NCI-H1105 (cell line): ENCODE measurements at regions not wholly inside any gene's neighbourhood (a gene's known extent, or its start where the extent isn't known, plus 50 kb on each side); places are given as distances from the start of the nearest gene placed in this dataset.
"Not testable (repeated sequence)": the region's sequence is repeated elsewhere in the genome, so short reads cannot be mapped to it uniquely, and the experiment has no call there.

Experiments used
- DNase-seq: peaks from one replicate; lab custom pipeline; 2025; lab: John Stamatoyannopoulos, UW

DNA sequence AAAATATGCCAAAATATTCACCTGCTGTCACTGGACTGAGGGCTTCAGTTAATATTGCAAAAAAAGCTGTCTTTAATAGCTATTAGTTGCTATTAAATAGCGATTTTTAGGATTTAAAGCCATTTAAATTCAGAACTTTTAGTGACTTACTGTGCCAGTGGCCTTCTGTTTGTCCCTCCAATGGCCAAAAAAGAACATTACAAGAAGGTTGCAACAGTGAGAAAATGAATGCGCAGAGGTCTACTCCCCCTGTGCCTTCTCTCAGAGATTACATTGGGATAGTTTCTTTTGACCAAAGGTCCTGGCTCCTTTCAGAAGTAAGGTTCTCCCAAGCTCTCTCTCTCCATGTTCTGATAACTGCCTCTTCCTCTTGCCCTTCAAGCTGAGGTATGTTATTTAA, 930.3 kb upstream of the ARRDC3 start:
- DNase-seq, result no peak

DNA sequence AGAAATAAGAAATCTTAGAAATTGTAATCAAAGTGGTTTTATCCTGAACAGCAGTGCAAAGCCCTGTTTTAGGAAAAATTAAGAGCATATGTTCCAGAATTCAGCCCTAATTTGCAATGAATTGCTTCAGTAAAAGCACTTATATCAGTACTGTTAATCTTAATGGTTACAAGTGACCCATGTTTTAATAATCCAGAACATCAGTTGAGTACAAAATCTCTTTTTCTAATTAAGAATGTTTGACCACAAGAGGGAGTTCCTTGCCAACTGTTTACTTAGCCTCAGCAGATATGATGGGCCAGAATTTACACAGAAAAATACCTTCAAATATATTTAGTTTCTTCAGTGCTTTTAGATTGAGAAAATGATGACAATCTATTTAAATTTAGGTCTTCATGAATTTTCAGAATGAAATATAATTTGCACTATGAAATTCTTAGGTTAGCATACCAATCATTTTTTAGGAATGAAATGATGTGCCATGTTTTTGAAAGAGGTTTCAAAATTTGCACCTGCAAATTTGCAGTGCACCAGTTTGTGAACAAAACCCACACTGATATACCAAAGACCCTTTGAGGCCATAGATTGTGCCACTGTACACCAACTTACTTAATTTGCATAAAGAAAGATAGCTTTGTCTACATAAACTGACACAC, 926.3 kb upstream of the ARRDC3 start:
- DNase-seq, result no peak

DNA sequence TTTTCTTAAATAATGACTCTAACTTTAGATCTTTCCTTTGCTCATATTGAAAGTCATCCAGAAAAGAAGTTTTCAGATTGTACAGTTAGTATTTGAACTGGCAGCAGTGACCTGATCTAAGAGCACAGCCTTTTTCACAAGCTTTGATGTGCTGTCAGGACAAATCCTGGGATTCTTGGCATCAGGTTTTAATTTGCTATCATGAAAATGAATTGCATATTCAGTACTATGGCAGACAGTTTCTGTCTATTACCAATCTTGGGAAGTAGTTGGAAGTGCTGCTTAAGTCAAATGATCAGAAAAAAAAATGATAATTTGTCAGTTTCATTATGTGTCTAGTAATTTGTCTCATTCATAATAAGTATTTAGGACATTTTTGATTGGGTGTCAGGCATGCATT, 925.6 kb upstream of the ARRDC3 start:
- DNase-seq, result no peak

DNA sequence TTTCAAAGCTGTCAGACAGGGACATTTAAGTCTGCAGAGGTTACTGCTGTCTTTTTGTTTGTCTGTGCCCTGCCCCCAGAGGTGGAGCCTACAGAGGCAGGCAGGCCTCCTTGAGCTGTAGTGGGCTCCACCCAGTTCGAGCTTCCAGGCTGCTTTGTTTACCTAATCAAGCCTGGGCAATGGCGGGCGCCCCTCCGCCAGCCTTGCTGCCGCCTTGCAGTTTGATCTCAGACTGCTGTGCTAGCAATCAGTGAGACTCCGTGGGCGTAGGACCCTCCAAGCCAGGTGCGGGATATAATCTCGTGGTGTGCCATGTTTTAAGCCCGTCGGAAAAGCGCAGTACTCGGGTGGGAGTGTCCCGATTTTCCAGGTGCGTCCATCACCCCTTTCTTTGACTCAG, 919.2 kb upstream of the ARRDC3 start:
- DNase-seq, result not testable (repeated sequence)

DNA sequence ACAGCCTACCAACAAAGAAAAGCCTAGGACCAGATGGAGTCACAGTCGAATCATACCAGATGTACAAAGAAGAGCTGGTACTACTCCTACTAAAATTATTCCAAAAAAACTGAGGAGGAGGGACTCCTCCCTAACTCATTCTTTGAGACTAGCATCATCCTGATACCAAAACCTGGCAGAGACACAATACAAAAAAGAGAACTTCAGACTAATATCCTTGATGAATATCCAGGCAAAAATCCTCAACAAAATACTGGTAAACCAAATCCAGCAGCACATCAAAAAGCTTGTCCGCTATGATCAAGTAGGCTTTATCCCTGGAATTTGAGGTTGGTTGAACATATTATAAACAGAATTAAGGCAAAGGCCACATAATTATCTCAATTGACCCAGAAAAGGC, 900.4 kb upstream of the ARRDC3 start:
- no peak for DNase-seq

DNA sequence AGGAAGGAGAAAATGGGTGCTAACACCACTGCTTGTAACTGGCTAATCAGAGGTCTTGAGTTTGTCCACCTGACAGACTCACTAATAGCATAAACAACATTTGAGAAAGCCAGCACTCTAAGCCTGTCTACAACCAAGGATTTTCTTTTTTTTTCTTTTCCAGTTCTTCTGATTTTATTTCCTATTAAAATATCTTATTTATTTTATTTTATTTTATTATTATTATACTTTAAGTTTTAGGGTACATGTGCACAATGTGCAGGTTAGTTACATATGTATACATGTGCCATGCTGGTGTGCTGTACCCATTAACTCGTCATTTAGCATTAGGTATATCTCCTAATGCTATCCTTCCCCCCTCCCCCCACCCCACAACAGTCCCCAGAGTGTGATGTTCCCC, 888.6 kb upstream of the ARRDC3 start:
- DNase-seq, result not testable (repeated sequence)

DNA sequence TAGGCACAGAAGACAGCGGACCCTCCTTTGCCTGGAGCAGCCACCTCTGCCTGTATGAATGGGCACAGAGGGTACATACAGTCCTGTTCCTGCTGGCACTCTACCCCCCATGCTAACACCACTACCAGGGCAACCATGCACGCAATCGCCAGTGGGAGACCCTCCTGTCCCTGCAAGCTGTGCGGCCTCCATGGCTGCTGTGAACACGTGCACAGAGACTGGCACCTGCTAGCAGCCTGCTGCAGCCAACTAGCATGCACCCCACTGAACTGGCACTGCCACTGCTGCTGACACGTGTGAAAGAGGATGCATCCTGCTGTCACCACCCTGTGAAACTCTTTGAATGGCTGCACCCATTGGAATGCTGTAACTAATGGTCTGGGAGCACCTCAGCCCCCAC, 885.2 kb upstream of the ARRDC3 start:
- no peak for DNase-seq

DNA sequence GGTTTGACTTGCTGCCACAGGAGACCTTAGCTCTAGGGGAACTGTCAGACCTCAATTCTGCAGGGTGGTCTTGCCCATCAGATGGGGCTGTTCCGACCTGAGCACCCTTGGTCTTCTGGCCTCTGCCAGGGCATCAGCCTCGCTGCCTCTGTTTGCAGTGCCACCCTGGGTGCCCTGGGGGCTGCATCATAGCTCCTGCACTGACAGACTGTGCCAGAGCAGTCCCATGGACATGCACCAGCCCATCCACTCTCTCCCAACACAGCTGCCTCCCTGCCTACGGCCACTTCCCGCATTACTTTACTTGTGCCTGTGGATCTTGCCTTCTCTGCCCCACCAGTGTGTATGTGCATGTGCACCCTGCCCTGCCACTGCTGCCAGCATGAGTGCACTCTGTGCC, 884.7 kb upstream of the ARRDC3 start:
- no peak for DNase-seq

DNA sequence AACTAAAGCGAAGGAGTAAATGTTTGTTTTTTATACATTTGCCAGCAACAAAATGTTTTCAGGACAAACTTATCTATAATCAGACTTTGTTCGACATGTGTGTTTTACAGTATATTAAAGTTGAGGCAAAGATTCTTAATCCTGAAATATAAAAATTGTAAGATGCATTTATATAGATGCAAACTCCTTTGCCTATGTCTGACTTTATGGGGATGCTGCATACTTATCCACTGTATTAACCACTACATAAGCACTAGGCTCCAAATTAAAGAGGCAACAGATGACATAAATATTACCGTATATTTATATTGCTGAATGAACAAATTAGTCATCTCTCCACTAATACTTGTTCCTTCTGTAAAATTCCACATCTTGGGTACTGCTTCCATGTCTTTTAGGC, 882.7 kb upstream of the ARRDC3 start:
- DNase-seq, result no peak

DNA sequence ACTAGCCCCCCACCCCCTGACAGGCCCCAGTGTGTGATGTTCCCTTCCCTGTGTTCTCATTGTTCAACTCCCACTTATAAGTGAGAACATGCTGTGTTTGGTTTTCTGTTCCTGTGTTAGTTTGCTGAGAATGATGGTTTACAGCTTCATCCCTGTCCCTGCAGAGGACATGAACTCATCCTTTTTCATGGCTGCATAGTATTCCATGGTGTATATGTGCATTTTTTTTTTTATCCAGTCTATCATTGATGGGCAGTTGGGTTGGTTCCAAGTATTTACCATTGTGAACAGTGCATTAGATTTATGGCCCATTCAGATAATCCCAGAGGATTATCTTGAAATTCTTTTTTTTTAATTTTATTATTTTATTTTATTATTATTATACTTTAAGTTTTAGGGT, 872.5 kb upstream of the ARRDC3 start:
- DNase-seq, result not testable (repeated sequence)

DNA sequence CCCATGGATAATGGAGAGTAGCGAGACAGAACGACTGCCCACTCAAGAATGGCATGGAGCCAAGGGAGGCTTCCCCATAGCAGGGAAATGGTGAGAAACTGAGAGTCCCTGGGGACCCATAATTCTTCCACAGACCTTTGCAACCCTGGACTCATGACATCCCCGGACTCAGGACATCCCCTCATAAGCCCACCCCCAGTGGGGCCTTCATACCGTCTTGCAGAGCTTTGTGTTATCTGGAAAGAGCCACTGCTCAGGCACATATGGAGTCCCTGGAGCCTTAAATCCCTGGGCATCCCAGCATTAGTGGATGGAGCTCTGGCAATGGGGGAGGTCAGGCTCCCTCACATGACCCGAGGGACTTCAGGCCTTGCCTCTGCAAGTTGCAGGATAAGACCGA, 865.4 kb upstream of the ARRDC3 start:
- no peak for DNase-seq

DNA sequence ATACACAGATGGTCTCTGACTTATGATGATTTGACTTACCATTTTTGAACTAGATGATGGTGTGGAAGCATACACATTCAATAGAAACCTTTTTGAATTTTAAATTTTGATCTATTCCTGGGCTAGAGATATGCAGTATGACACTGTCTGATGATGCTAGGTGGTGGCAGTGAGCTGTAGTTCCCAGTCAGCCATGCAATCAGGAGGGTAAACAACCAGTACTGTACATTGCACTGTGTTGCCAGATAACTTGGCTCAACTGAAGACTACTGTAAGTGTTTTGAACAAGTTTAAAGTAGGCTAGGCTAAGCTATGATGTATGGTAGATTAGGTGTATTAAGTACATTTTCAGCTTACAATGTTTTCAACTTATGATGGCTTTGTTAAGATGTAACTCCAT, 859.1 kb upstream of the ARRDC3 start:
- no peak for DNase-seq

DNA sequence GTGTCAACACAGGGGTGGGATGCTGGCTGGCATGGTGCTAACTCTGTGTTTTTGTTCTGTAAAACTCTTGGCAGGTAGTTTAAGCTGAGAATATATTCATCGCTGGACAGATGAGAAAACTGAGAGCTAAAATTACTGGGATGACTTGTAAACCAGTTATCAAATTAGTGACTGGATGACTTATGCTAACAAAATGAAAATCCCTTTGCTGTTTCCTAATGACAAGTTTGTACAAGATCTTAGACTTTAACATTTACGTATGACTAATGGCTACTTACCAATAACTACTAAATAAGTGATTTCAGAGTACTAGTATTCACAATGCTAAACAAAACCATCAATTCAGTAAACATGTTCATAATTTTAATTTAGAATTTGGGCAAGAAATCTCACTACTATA, 854.8 kb upstream of the ARRDC3 start:
- DNase-seq, result no peak

DNA sequence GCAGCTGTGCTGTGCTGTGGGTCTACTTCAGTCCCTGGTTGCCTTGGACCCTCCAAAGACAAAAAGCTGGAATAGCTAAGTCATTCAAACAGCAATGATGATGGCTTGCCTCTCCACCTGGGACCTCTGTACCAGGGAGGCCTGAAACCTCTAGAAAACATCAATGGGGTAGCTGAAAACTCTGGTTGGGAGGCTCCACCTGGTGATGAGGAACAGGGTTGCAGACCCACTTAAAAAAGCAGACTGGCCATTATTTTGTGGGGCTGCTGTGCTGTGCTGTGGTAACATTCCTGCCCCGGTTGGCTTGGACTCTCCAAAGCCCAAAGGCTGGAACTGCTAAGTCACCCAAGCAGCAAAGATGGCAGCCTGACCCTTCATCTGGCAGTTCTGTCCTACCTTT, 839.3 kb upstream of the ARRDC3 start:
- DNase-seq, result no peak

DNA sequence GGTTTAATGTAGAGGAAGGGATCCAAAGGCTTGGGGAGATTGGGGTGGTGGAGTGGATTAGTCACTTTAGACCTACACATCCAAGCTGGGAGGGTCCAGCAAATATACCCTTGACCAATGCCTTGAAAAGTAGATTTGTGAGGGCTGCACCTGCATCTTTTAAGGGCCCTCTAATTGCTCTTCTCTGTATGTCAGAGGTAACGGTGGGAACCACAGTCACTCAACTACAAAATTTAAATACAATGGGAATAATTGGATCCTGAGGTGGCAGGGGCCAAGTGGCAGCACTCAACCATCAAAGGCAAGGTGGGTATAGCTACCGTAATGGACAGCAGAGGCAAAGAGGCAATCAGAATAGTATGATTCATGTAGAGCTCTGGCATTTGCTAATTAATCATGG, 833.7 kb upstream of the ARRDC3 start:
- DNase-seq, result not testable (repeated sequence)

DNA sequence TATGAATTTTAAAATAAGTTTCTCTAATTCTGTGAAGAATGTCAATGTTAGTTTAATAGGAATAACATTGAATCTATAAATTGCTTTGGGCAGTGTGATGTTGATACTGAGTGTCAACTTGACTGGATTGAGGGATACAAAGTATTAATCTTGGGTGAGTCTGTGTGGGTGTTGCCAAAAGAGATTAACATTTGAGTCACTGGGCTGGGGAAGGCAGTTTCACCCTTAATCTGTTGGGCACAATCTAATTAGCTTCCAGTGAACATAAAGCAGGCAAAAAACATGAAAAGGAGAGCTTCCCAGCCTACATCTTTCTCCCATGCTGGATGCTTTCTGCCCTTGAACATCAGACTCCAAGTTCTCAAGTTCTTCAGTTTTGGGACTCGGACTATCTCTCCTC, 832.0 kb upstream of the ARRDC3 start:
- no peak for DNase-seq

DNA sequence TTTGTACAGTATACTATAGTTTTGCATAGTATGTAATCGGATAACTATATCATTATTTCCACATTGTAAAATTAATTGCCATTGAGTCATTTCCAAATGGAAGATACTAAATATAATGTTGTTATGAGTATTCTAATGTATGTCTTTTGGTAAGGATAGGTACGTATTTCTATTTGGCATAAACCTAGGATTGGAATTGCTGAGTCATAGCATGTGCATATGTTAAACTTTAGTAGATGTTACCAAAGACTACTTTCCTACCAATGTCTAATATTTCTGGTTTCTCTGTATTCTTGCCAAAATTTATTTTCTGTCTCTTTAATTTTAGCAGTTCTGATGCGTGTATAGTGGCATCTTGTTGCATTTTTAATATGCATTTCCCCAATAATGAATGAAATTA, 825.1 kb upstream of the ARRDC3 start:
- no peak for DNase-seq

DNA sequence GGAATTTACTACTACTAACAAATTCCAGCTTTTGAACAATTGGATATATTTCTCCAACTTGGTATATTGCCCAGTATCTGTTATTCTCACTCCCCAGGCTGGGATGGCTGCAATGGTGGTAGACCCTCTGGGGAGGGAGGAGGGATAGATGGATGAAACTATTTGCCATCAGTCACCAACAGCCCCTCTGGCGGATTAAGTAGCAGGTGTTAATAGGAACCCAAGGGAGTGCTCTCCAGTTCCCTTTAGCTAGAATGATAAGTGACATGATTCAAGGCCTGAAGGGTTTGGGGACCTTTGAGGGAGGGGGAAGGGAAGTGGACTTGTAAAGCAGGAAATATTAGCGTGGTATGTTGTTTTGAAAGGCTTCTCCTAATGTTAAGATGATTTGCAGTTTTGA, 824.0 kb upstream of the ARRDC3 start:
- no peak for DNase-seq

DNA sequence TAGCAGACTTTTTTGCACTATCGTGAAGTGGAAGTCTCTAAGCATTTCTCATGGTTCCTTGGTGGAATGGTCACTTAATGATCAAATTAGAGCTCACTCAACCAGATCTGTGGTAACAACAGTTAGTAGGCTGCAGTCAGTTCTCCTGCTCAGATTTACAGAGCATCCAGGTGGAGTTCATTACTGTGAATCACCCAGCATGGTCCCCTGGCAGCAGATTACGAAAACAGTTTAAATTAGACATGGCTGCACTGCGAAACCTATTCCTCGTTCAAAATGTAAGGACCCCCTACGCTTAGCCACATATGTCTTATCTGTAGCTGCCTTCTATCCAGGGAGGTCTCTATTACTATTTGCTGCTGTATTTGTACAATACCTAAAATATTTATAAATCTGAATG, 823.6 kb upstream of the ARRDC3 start:
- no peak for DNase-seq

DNA sequence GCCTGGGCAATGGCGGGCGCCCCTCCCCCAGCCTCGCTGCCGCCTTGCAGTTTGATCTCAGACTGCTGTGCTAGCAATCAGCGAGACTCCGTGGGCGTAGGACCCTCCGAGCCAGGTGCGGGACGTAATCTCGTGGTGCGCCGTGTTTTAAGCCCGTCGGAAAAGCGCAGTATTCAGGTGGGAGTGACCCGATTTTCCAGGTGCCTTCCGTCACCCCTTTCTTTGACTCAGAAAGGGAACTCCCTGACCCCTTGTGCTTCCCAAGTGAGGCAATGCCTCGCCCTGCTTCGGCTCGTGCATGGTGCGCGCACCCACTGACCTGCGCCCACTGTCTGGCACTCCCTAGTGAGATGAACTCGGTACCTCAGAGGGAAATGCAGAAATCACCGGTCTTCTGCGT, 815.9 kb upstream of the ARRDC3 start:
- DNase-seq, result not testable (repeated sequence)

DNA sequence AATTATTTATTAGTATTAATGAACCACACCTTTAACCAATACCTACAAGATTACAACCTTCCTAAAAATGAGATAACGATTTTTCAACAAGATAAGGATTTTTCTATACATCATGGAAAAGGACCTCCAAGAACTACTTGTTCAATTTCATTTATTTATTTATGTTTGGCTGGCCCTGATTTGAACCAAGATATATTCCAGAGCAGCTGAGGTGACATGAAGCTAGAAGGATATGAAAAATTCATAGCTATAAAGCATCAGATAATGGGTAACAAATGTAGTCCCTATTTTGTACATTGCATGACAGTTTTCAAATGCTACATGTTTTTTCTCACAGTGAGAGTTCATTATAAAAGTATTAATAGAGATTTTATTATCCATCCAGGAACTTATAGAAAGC, 798.5 kb upstream of the ARRDC3 start:
- no peak for DNase-seq

DNA sequence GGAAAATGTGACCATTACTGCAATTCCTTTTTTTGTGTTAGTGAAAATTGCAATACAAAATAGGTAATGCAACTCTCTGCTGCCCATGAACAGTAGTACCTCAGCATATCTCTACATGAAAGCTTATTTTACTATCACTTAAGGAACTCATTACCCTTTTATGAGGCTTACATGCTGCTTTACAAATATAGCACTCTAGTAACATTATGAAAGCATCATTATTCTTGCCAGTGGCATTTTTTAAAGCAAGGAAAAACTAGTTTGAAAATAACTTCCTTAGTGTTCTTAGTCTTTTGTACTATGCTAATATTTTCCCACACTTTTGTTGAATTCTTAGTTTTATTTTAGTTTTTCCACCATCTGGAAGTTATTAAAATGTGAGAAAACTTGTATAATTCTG, 797.3 kb upstream of the ARRDC3 start:
- DNase-seq, result no peak

DNA sequence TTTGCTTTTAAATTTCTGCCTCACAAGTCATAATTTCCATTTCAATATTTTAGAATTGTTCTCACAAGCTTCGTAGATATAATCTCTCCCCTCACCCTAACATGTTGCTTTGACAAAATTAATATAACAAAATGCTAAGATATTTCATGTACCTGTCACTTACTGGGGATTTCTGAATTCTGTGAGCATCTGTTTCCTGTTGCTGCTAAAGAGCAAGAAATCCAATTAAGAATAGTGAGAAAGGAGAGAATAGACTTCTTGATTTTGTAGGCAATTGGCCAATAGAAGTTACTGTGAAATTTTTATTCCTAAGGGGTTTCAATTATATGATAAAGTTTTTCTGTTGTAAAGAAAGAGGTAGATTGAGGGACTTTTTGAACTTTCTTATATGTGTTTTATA, 796.5 kb upstream of the ARRDC3 start:
- DNase-seq, result no peak

DNA sequence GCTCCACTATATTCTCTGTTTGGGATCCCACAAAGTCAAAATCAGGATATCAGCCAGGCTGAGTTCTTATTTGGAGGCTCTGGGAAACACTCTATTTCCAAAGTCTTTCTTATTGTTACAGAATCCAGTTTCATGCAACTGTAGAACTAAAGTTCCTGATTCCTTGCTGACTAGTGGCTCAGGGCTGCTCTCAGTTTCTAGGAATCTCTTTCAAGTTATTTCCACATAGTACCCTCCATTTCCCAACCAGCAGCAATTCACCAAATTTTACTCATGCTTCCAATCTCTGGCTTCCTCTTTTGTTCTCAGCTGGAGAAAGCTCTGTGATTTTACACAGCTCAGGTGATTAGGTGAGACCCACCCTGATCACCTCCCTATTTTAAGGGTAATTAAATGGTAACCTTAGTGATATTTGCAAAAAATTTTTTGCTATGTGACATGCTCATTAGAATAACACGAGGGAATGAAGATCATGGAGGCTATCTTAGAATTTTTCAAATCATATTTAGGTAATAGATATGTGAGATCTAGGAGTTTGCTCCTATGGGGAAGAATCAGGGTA, 794.9 kb upstream of the ARRDC3 start:
- no peak for DNase-seq

DNA sequence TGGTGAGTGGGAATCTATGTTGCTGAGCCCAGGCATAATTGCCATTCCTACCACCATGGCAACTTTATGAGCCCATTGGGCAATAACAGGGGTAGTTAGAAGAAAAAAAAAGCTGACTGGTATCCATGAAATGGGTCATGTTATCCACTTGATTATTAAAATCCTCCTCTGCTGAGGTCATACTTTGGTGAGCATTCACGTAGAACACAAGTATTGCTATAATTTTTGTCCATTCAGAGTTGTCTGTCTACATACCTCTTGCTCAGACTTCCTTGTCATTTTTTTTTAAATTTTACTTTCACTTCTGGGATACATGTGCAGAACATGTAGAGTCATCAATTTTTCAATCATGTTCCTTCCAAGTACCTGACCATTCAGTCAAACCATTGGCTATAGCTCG, 780.8 kb upstream of the ARRDC3 start:
- no peak for DNase-seq
